ENCODE measurements at regions not wholly inside any gene's neighbourhood (a gene's known extent, or its start where the extent isn't known, plus 50 kb on each side); places are given as distances from the start of the nearest gene placed in this dataset.

GRCh38 chr11:27238811-27239210 lies 124.2 kb downstream of the CCDC34 start:
- TF ChIP-seq CBFB (CRISPR knock-in tag; IDR thresholded peaks at IDR 0.05) = no peak
- no peak for TF ChIP-seq GATA2 (CRISPR knock-in tag; IDR thresholded peaks at IDR 0.05)
- no peak for TF ChIP-seq YY1 (IDR thresholded peaks at IDR 0.05; ENCODE audit: borderline replicate concordance in 1 of 3, control insufficient read depth in 1 of 3, extremely low read depth in 1 of 3, insufficient read depth in 3 of 3, insufficient read length in 1 of 3, insufficient replicate concordance in 2 of 3, low read depth in 1 of 3, low read length in 2 of 3)
- no peak for TF ChIP-seq EZH2 (IDR thresholded peaks at IDR 0.05; ENCODE audit: borderline replicate concordance, low read depth, low read length)

All from K562 (cell line).